ENCODE measurements at regions not wholly inside any gene's neighbourhood (a gene's known extent, or its start where the extent isn't known, plus 50 kb on each side); places are given as distances from the start of the nearest gene placed in this dataset.

GRCh38 chr12:132432721-132433577, 57.0 kb upstream of the FBRSL1 start:
- no peak overlapping the region for H2AK5ac ChIP-seq (ENCODE audit: low read depth, low read length)
- intact Hi-C loops (cut with micrococcal nuclease) (no loop called here), dilution Hi-C loops (cut with HindIII; ENCODE audit: low sequenced_read_pairs, unreplicated experiment) (no loop called here), in situ Hi-C loops (cut with MboI; ENCODE audit: low sequenced_read_pairs) (no loop called here)
- BruUV-seq (replicated peaks) = no TSS peak
- no peak overlapping the region for H3K56ac ChIP-seq (ENCODE audit: extremely low read depth, insufficient read depth, low read length)
- ChIA-PET CTCF (no interaction called here), POLR2A (ENCODE audit: unreplicated experiment) (no interaction called here)
- no peak overlapping the region for H2BK5ac ChIP-seq (ENCODE audit: low read depth, low read length, poor library complexity, severe bottlenecking)
- ATAC-seq (ENCODE audit: low read depth) = peak; percentile 42
- H2BK20ac ChIP-seq (ENCODE audit: low read depth, low read length) = no peak overlapping the region
- H3K14ac ChIP-seq (replicated peaks; ENCODE audit: low read depth, low read length) = no peak overlapping the region
- H4K91ac ChIP-seq (ENCODE audit: insufficient read depth, low read depth, low read length) = no peak overlapping the region
- peaks cover 40% of the 10 kb centered on the region for H3K27me3 ChIP-seq (ENCODE audit: control insufficient read depth, insufficient read depth, low read length)
- peaks cover 5% of the 10 kb centered on the region; the same call in 1 of the 2 replicates for H4K20me1 ChIP-seq (ENCODE audit: insufficient read depth, low read length)
- no peaks in the 10 kb centered on the region for H3K79me1 ChIP-seq (ENCODE audit: low read depth in 1 of 2, low read length in 2 of 2)
- H3K9me3 ChIP-seq (ENCODE audit: control insufficient read depth, insufficient read depth, low read length) = no peaks in the 10 kb centered on the region
- DNase-seq = peak; percentile 15
- no peaks in the 10 kb centered on the region for H3K36me3 ChIP-seq (ENCODE audit: control insufficient read depth, insufficient read depth, low read length)
- H3K4me2 ChIP-seq (ENCODE audit: low read depth, low read length) = no peak overlapping the region
- no peak overlapping the region for H3K27ac ChIP-seq (ENCODE audit: insufficient read depth, low read length)
- no peak overlapping the region for H2AK9ac ChIP-seq (replicated peaks; ENCODE audit: low read depth, low read length, poor library complexity)
- no peak for TF ChIP-seq RCOR1 (IDR thresholded peaks at IDR 0.05; ENCODE audit: insufficient replicate concordance, low read length)
- no peak for TF ChIP-seq SMC3 (IDR thresholded peaks at IDR 0.05; ENCODE audit: low read depth, low read length)
- no peak for TF ChIP-seq RAD21 (IDR thresholded peaks at IDR 0.05; ENCODE audit: low read length)
- H4K8ac ChIP-seq (ENCODE audit: low read depth in 2 of 2, low read length in 2 of 2) = no peak overlapping the region
- H3K9me1 ChIP-seq (ENCODE audit: insufficient read depth, low read length) = peaks cover 4% of the 10 kb centered on the region; the same call in 1 of the 2 replicates
- H3K23ac ChIP-seq (ENCODE audit: low read depth, low read length) = no peak overlapping the region
- H2AFZ ChIP-seq (replicated peaks; ENCODE audit: low read length, poor library complexity) = no peak overlapping the region
- H4K5ac ChIP-seq (ENCODE audit: low read depth, low read length) = no peak overlapping the region
- H3K9ac ChIP-seq (ENCODE audit: low read depth, low read length) = no peak overlapping the region
- no peak overlapping the region for H3K4ac ChIP-seq (ENCODE audit: low read depth, low read length)
- no peak overlapping the region for H2BK120ac ChIP-seq (ENCODE audit: low read depth, low read length)
- no peak overlapping the region for H3K4me3 ChIP-seq (ENCODE audit: insufficient read depth, low read depth, low read length)
- no peak overlapping the region for H2BK15ac ChIP-seq (ENCODE audit: low read depth, low read length)
- WGBS, 2 experiments (ENCODE audit: extremely low coverage in 2 of 2, insufficient read length in 1 of 2) = 49% methylated on average over 34 of the region's 41 CpGs; no CpG with 5 or more reads in 1 of the 2 experiments
- H3K4me1 ChIP-seq (ENCODE audit: control insufficient read depth, insufficient read depth, low read length) = no peaks in the 10 kb centered on the region; the same call in 1 of the 2 replicates
- no peak overlapping the region for H3K18ac ChIP-seq (ENCODE audit: low read depth, low read length)

All from IMR-90 (cell line).